H9 (cell line): ENCODE measurements at regions not wholly inside any gene's neighbourhood (a gene's known extent, or its start where the extent isn't known, plus 50 kb on each side); places are given as distances from the start of the nearest gene placed in this dataset.

Source experiments
- DNase-seq: peaks from one replicate; pipeline ENCODE4 v3.0.0-alpha.2; 2017
- H2AFZ ChIP-seq: one replicate; pipeline ENCODE4 v1.6.1; 2013; ENCODE audit warnings: mild to moderate bottlenecking, low read length, control low read depth, moderate library complexity
- H2AK5ac ChIP-seq: 2 replicates; pipeline ENCODE4 v1.6.1; 2013; ENCODE audit warnings: low read length, control low read depth, mixed read lengths; ENCODE audit not compliant: insufficient read length
- H2BK120ac ChIP-seq: one replicate; pipeline ENCODE4 v1.6.1; 2013; ENCODE audit warnings: low read depth, mild to moderate bottlenecking, low read length, control low read depth, inconsistent platforms; ENCODE audit not compliant: poor library complexity, severe bottlenecking
- H2BK12ac ChIP-seq: 2 replicates; pipeline ENCODE4 v1.6.1; 2013; ENCODE audit warnings: low read length, control low read depth, mixed read lengths, low read depth; ENCODE audit not compliant: insufficient read length
- H2BK15ac ChIP-seq: 2 replicates; pipeline ENCODE4 v1.6.1; 2013; ENCODE audit warnings: low read depth, low read length, control low read depth
- H2BK20ac ChIP-seq: one replicate; pipeline ENCODE4 v1.6.1; 2013; ENCODE audit warnings: low read depth, mild to moderate bottlenecking, low read length, control low read depth, inconsistent platforms; ENCODE audit not compliant: poor library complexity, severe bottlenecking
- H2BK5ac ChIP-seq: 2 replicates; pipeline ENCODE4 v1.6.1; 2013; ENCODE audit warnings: low read length, control low read depth, mixed read lengths; ENCODE audit not compliant: insufficient read length
- H3K14ac ChIP-seq: 2 replicates; pipeline ENCODE4 v1.6.1; 2013; ENCODE audit warnings: low read length, control low read depth; ENCODE audit not compliant: insufficient read depth
- H3K18ac ChIP-seq: 2 replicates; pipeline ENCODE4 v1.6.1; 2013; ENCODE audit warnings: low read depth, mild to moderate bottlenecking, mixed read lengths, low read length, control low read depth; ENCODE audit not compliant: insufficient read length
- H3K23ac ChIP-seq: 2 replicates; pipeline ENCODE4 v1.6.1; 2013; ENCODE audit warnings: low read length, control low read depth, mixed read lengths, low read depth; ENCODE audit not compliant: insufficient read length
- H3K23me2 ChIP-seq: 2 replicates; pipeline ENCODE4 v1.6.1; 2013; ENCODE audit warnings: low read depth, mild to moderate bottlenecking, mixed read lengths, low read length, control low read depth; ENCODE audit not compliant: insufficient read length, poor library complexity, severe bottlenecking
- H3K27ac ChIP-seq: 2 replicates; pipeline ENCODE4 v1.5.1; 2013; ENCODE audit warnings: low read length, control low read depth, mixed read lengths, low read depth; ENCODE audit not compliant: insufficient read length
- H3K27me3 ChIP-seq: 2 replicates; pipeline ENCODE4 v1.6.1; 2013; ENCODE audit warnings: low read length, control low read depth, inconsistent platforms; ENCODE audit not compliant: insufficient read depth
- H3K4ac ChIP-seq: 2 replicates; pipeline ENCODE4 v1.6.1; 2013; ENCODE audit warnings: low read depth, mild to moderate bottlenecking, control low read depth, inconsistent platforms, low read length, moderate library complexity
- H3K4me1 ChIP-seq: 2 replicates; pipeline ENCODE4 v1.6.1; 2013; ENCODE audit warnings: low read length, control low read depth, inconsistent platforms; ENCODE audit not compliant: insufficient read depth
- H3K4me2 ChIP-seq: 2 replicates; pipeline ENCODE4 v1.6.1; 2013; ENCODE audit warnings: low read length, control low read depth, mixed read lengths; ENCODE audit not compliant: insufficient read length, insufficient read depth
- H3K56ac ChIP-seq: 2 replicates; pipeline ENCODE4 v1.6.1; 2013; ENCODE audit warnings: low read depth, mild to moderate bottlenecking, mixed read lengths, low read length, control low read depth; ENCODE audit not compliant: insufficient read length
- H3K79me1 ChIP-seq: 2 replicates; pipeline ENCODE4 v1.6.1; 2013; ENCODE audit warnings: low read depth, mild to moderate bottlenecking, moderate library complexity, low read length, control low read depth, inconsistent platforms; ENCODE audit not compliant: insufficient read depth, poor library complexity, severe bottlenecking
- H3K79me2 ChIP-seq: 2 replicates; pipeline ENCODE4 v1.6.1; 2013; ENCODE audit warnings: low read length, control low read depth, inconsistent platforms; ENCODE audit not compliant: insufficient read depth
- H3K9ac ChIP-seq: 2 replicates; pipeline ENCODE4 v1.6.1; 2013; ENCODE audit warnings: low read length, control low read depth, mixed read lengths; ENCODE audit not compliant: insufficient read length; ENCODE audit errors: extremely low read depth
- H3K9me3 ChIP-seq: one replicate; pipeline ENCODE4 v1.6.1; 2013; ENCODE audit warnings: low read depth, low read length, inconsistent platforms; ENCODE audit not compliant: control insufficient read depth
- H3T11ph ChIP-seq: one replicate; pipeline ENCODE4 v1.6.1; 2013; ENCODE audit warnings: mild to moderate bottlenecking, low read length, control low read depth, inconsistent platforms
- H4K20me1 ChIP-seq: one replicate; pipeline ENCODE4 v1.6.1; 2013; ENCODE audit not compliant: control insufficient read depth, insufficient read length, insufficient read depth
- H4K5ac ChIP-seq: 2 replicates; pipeline ENCODE4 v1.6.1; 2013; ENCODE audit warnings: low read depth, mild to moderate bottlenecking, mixed read lengths, low read length, control low read depth; ENCODE audit not compliant: insufficient read length
- H4K8ac ChIP-seq: replicated peaks from 2 replicates; pipeline ENCODE4 v1.6.1; 2013; ENCODE audit warnings: low read length, control low read depth, mixed read lengths, low read depth; ENCODE audit not compliant: insufficient read length
- H4K91ac ChIP-seq: 2 replicates; pipeline ENCODE4 v1.6.1; 2013; ENCODE audit warnings: low read depth, mild to moderate bottlenecking, moderate library complexity, mixed read lengths, low read length, control low read depth; ENCODE audit not compliant: insufficient read length
- H3K27ac Mint-ChIP-seq, 3 experiments: 2 replicates in 2 of 3; 3 replicates in 1 of 3; pipeline ENCODE4 v1.8.0; 2020 to 2021; ENCODE audit warnings: mixed read lengths in 3 of 3, mild to moderate bottlenecking in 1 of 3, moderate library complexity in 1 of 3
- H3K27me3 Mint-ChIP-seq: 2 replicates; pipeline ENCODE4 v1.8.0; 2021; ENCODE audit warnings: low read depth, mild to moderate bottlenecking, moderate library complexity, mixed read lengths
- H3K36me3 Mint-ChIP-seq, 3 experiments: 2 replicates in 2 of 3; 3 replicates in 1 of 3; pipeline ENCODE4 v1.8.0; 2020 to 2021; ENCODE audit warnings: low read depth in 3 of 3, mixed read lengths in 3 of 3; ENCODE audit not compliant: insufficient read depth in 1 of 3
- H3K4me1 Mint-ChIP-seq, 2 experiments: 2 replicates each; pipeline ENCODE4 v1.8.0; 2020; ENCODE audit warnings: mixed read lengths in 2 of 2
- H3K4me3 Mint-ChIP-seq, 2 experiments: 2 replicates in 1 of 2; 3 replicates in 1 of 2; pipeline ENCODE4 v1.8.0; 2020 to 2021; ENCODE audit warnings: mild to moderate bottlenecking in 2 of 2, mixed read lengths in 2 of 2, moderate library complexity in 1 of 2
- H3K9me3 Mint-ChIP-seq, 2 experiments: 2 replicates in 1 of 2; 3 replicates in 1 of 2; pipeline ENCODE4 v1.8.0; 2020; ENCODE audit warnings: mild to moderate bottlenecking in 2 of 2, mixed read lengths in 2 of 2, moderate library complexity in 1 of 2
- WGBS: extraction: QIAGEN DNeasy Blood & Tissue Kit; methylation state at CpG from one replicate; pipeline ENCODE4 v1.1.7; 2013; ENCODE audit warnings: missing lambda C conversion rate, low lambda C conversion rate, mixed read lengths; ENCODE audit not compliant: insufficient read length; ENCODE audit errors: extremely low coverage; 5-methylcytosine and 5-hydroxymethylcytosine counted together
- TF ChIP-seq, protein P1 (sequence below): fragments of 200-600 bp; sonication (generic); conservative IDR thresholded peaks from 3 replicates; pipeline ENCODE4 v1.8.0; 2021; ENCODE audit warnings: antibody characterized with exemption, mild to moderate bottlenecking

DNA sequence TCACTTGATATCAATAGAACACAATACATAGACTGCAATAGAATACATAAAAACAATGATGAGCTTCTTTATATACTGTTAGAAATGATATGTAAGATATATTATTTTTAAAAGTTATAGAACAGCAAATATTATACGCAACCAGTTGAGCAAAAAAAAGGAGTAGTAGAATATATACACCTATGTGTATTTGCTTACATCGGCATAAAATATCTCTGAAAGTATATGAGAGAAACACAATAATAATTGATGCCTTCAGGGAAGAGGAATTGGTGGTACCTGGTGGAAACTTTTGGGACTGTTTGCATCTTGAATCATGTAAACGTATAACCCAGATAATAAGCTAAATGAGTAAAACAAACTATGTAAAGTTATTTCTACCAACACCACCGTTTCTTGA, 418.4 kb upstream of the DCN start:
- Histone ChIP-seq H3K56ac (no peak overlapping the region), H4K5ac (no peak overlapping the region), H4K20me1 (no peaks in the 10 kb centered on the region), H3T11ph (no peak overlapping the region), H3K79me2 (no peaks in the 10 kb centered on the region), H2BK5ac (no peak overlapping the region), H3K23me2 (no peaks in the 10 kb centered on the region), H3K23ac (no peak overlapping the region), H3K4me1 (no peaks in the 10 kb centered on the region), H2BK20ac (no peak overlapping the region), H2BK15ac (no peak overlapping the region), H3K79me1 (no peaks in the 10 kb centered on the region), H3K4me2 (no peak overlapping the region), H4K91ac (no peak overlapping the region), H3K27ac (no peak overlapping the region), H3K14ac (no peak overlapping the region), H4K8ac (no peak overlapping the region), H2BK12ac (no peak overlapping the region), H2AK5ac (no peak overlapping the region), H3K9me3 (no peaks in the 10 kb centered on the region), H3K4ac (no peak overlapping the region), H2BK120ac (no peak overlapping the region), H3K18ac (no peak overlapping the region), H3K27me3 (no peaks in the 10 kb centered on the region), H3K9ac (no peak overlapping the region), H2AFZ (no peak overlapping the region)
- Mint-ChIP-seq H3K9me3 (peaks cover 5 to 7% of the 10 kb centered on the region in 2 experiments), H3K27me3 (no peaks in the 10 kb centered on the region), H3K27ac (no peak overlapping the region), H3K4me3 (no peak overlapping the region), H3K4me1 (peaks cover 0 to 2% of the 10 kb centered on the region in 2 experiments; a peak in 1 of 4 replicates), H3K36me3 (peaks cover 2 to 8% (median 4%) of the 10 kb centered on the region in 3 experiments; a peak in 5 of 7 replicates)
- no peak for DNase-seq
- WGBS: no CpG with 5 or more reads among the region's 4 CpGs
- TF ChIP-seq, protein P1, sequence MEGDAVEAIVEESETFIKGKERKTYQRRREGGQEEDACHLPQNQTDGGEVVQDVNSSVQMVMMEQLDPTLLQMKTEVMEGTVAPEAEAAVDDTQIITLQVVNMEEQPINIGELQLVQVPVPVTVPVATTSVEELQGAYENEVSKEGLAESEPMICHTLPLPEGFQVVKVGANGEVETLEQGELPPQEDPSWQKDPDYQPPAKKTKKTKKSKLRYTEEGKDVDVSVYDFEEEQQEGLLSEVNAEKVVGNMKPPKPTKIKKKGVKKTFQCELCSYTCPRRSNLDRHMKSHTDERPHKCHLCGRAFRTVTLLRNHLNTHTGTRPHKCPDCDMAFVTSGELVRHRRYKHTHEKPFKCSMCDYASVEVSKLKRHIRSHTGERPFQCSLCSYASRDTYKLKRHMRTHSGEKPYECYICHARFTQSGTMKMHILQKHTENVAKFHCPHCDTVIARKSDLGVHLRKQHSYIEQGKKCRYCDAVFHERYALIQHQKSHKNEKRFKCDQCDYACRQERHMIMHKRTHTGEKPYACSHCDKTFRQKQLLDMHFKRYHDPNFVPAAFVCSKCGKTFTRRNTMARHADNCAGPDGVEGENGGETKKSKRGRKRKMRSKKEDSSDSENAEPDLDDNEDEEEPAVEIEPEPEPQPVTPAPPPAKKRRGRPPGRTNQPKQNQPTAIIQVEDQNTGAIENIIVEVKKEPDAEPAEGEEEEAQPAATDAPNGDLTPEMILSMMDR: no peak
